ENCODE measurements at regions not wholly inside any gene's neighbourhood (a gene's known extent, or its start where the extent isn't known, plus 50 kb on each side); places are given as distances from the start of the nearest gene placed in this dataset.

- Histone ChIP-seq H3K27ac (ENCODE audit: low read length) (no peak overlapping the region), H3K36me3 (replicated peaks; ENCODE audit: low read depth, low read length) (no peaks in the 10 kb centered on the region), H4K20me1 (ENCODE audit: insufficient read depth, low read length) (no peaks in the 10 kb centered on the region), H3K4me3 (ENCODE audit: low read length) (no peak overlapping the region), H3K4me1 (ENCODE audit: low read length) (no peaks in the 10 kb centered on the region), H3K9me3 (ENCODE audit: insufficient read depth, low read length) (no peaks in the 10 kb centered on the region), H3K27me3 (ENCODE audit: low read depth, low read length) (no peaks in the 10 kb centered on the region), H3K79me2 (ENCODE audit: low read length) (no peaks in the 10 kb centered on the region), H2AFZ (ENCODE audit: low read depth, low read length) (no peak overlapping the region), H3K4me2 (ENCODE audit: low read length) (no peak overlapping the region), H3K9ac (ENCODE audit: low read length) (no peak overlapping the region)
- TF ChIP-seq CTCF (IDR thresholded peaks at IDR 0.05; ENCODE audit: low read depth, low read length) = no peak
- no peak for TF ChIP-seq EZH2phosphoT487 (IDR thresholded peaks at IDR 0.05; ENCODE audit: low read depth)
Observed at GRCh38 chr7:67773081-67773480, 776.4 kb downstream of the TYW1 start.

GRCh38 chr7:67777119-67777518 is 780.5 kb downstream of the TYW1 start:
- Histone ChIP-seq H3K4me2 (ENCODE audit: low read length) (no peak overlapping the region), H3K36me3 (replicated peaks; ENCODE audit: low read depth, low read length) (no peaks in the 10 kb centered on the region), H3K27ac (ENCODE audit: low read length) (no peak overlapping the region), H3K4me3 (ENCODE audit: low read length) (no peak overlapping the region), H3K9ac (ENCODE audit: low read length) (no peak overlapping the region), H3K79me2 (ENCODE audit: low read length) (no peaks in the 10 kb centered on the region), H3K27me3 (ENCODE audit: low read depth, low read length) (no peaks in the 10 kb centered on the region), H3K9me3 (ENCODE audit: insufficient read depth, low read length) (no peaks in the 10 kb centered on the region), H2AFZ (ENCODE audit: low read depth, low read length) (no peak overlapping the region), H4K20me1 (ENCODE audit: insufficient read depth, low read length) (no peaks in the 10 kb centered on the region), H3K4me1 (ENCODE audit: low read length) (no peaks in the 10 kb centered on the region)
- TF ChIP-seq EZH2phosphoT487 (IDR thresholded peaks at IDR 0.05; ENCODE audit: low read depth) = no peak
- no peak for TF ChIP-seq CTCF (IDR thresholded peaks at IDR 0.05; ENCODE audit: low read depth, low read length)

GRCh38 chr7:67781841-67782240 is 785.2 kb downstream of the TYW1 start:
- no peaks in the 10 kb centered on the region for H3K9me3 ChIP-seq (ENCODE audit: insufficient read depth, low read length)
- no peaks in the 10 kb centered on the region for H3K36me3 ChIP-seq (replicated peaks; ENCODE audit: low read depth, low read length)
- no peak overlapping the region for H3K9ac ChIP-seq (ENCODE audit: low read length)
- H3K27ac ChIP-seq (ENCODE audit: low read length) = no peak overlapping the region
- no peak overlapping the region for H2AFZ ChIP-seq (ENCODE audit: low read depth, low read length)
- H3K4me1 ChIP-seq (ENCODE audit: low read length) = no peaks in the 10 kb centered on the region
- H4K20me1 ChIP-seq (ENCODE audit: insufficient read depth, low read length) = no peaks in the 10 kb centered on the region
- no peak overlapping the region for H3K4me2 ChIP-seq (ENCODE audit: low read length)
- H3K79me2 ChIP-seq (ENCODE audit: low read length) = no peaks in the 10 kb centered on the region
- no peak for TF ChIP-seq EZH2phosphoT487 (IDR thresholded peaks at IDR 0.05; ENCODE audit: low read depth)
- no peak for TF ChIP-seq CTCF (IDR thresholded peaks at IDR 0.05; ENCODE audit: low read depth, low read length)
- H3K4me3 ChIP-seq (ENCODE audit: low read length) = no peak overlapping the region
- H3K27me3 ChIP-seq (ENCODE audit: low read depth, low read length) = no peaks in the 10 kb centered on the region

- H3K4me3 ChIP-seq (ENCODE audit: low read length) = no peak overlapping the region
- H3K9ac ChIP-seq (ENCODE audit: low read length) = no peak overlapping the region
- no peak for TF ChIP-seq CTCF (IDR thresholded peaks at IDR 0.05; ENCODE audit: low read depth, low read length)
- no peak for TF ChIP-seq EZH2phosphoT487 (IDR thresholded peaks at IDR 0.05; ENCODE audit: low read depth)
- H3K79me2 ChIP-seq (ENCODE audit: low read length) = no peaks in the 10 kb centered on the region
- H3K4me1 ChIP-seq (ENCODE audit: low read length) = no peaks in the 10 kb centered on the region
- no peaks in the 10 kb centered on the region for H3K27me3 ChIP-seq (ENCODE audit: low read depth, low read length)
- no peak overlapping the region for H3K4me2 ChIP-seq (ENCODE audit: low read length)
- no peak overlapping the region for H3K27ac ChIP-seq (ENCODE audit: low read length)
- H3K36me3 ChIP-seq (replicated peaks; ENCODE audit: low read depth, low read length) = no peaks in the 10 kb centered on the region
- no peaks in the 10 kb centered on the region for H3K9me3 ChIP-seq (ENCODE audit: insufficient read depth, low read length)
- no peaks in the 10 kb centered on the region for H4K20me1 ChIP-seq (ENCODE audit: insufficient read depth, low read length)
- no peak overlapping the region for H2AFZ ChIP-seq (ENCODE audit: low read depth, low read length)
Observed at GRCh38 chr7:67786021-67786420, 789.4 kb downstream of the TYW1 start.

Data from OCI-LY3 (cell line).